Breast epithelium (tissue), 3 donors: ENCODE measurements at regions not wholly inside any gene's neighbourhood (a gene's known extent, or its start where the extent isn't known, plus 50 kb on each side); places are given as distances from the start of the nearest gene placed in this dataset.

Experiments used
- CTCF ChIP-seq, 3 donors: fragments of 450-650 bp; IDR thresholded peaks; one replicate each; pipeline ENCODE4 v1.5.1; 2016 to 2017; ENCODE audit warnings: antibody characterized with exemption in 3 of 3, mild to moderate bottlenecking in 3 of 3, moderate library complexity in 3 of 3
- POLR2A ChIP-seq: fragments of 450-650 bp; IDR thresholded peaks from one replicate; pipeline ENCODE4 v1.6.1; 2016; ENCODE audit warnings: antibody characterized with exemption, mild to moderate bottlenecking, moderate library complexity
- POLR2AphosphoS5 ChIP-seq, 3 donors: sonication (generic); formaldehyde crosslinking; IDR thresholded peaks; one replicate each; pipeline ENCODE4 v1.6.1; 2017; ENCODE audit warnings: antibody characterized with exemption in 3 of 3

- no peak for TF ChIP-seq CTCF (IDR thresholded peaks at IDR 0.05)
- no peak for TF ChIP-seq POLR2AphosphoS5 (IDR thresholded peaks at IDR 0.05)
- TF ChIP-seq POLR2A: no peak
Observed at GRCh38 chr1:193520472-193520871, 334.1 kb upstream of the B3GALT2 start.
